ENCODE measurements at regions not wholly inside any gene's neighbourhood (a gene's known extent, or its start where the extent isn't known, plus 50 kb on each side); places are given as distances from the start of the nearest gene placed in this dataset.

DNA sequence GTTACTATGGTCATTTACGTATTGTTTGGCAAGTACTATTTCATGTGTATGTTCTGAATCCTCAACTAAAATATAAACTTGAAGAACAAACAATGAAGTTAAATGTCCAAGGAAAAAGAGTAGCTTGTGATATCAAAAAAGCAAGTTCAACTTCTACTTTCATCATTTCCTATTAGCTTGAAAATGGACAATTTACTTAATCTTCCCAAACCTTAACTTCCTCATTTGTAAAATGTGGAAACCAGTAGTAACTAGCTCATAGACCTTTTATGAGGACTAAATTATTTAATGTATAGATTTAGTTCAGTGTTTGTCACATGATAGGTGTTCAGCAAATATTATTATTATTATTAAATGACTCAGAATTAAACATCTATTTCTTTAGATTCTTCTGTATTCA, 276.8 kb upstream of the TET2 start:
- 85 to 98% (median 90%) methylated on average over 1 of the region's 1 CpG for WGBS, 5 donors

GRCh38 chr4:104870495-104871233, 276.0 kb upstream of the TET2 start:
- intact Hi-C loops (cut with DNase I; ENCODE audit: low total_unique reads) = no loop called here
- Histone ChIP-seq H3K27ac (no peak overlapping the region), H3K9me3 (no peaks in the 10 kb centered on the region), H3K27me3 (replicated peaks in 1 of 7) (no peaks in the 10 kb centered on the region), H3K4me1 (peaks cover 0 to 16% (median 0%) of the 10 kb centered on the region in 6 donors), H3K4me3 (no peak overlapping the region), H3K36me3 (no peaks in the 10 kb centered on the region)
- WGBS, 5 donors = 22 to 48% (median 40%) methylated on average over 2 of the region's 2 CpGs
- DNase-seq = no peak
- TF ChIP-seq, protein P1, sequence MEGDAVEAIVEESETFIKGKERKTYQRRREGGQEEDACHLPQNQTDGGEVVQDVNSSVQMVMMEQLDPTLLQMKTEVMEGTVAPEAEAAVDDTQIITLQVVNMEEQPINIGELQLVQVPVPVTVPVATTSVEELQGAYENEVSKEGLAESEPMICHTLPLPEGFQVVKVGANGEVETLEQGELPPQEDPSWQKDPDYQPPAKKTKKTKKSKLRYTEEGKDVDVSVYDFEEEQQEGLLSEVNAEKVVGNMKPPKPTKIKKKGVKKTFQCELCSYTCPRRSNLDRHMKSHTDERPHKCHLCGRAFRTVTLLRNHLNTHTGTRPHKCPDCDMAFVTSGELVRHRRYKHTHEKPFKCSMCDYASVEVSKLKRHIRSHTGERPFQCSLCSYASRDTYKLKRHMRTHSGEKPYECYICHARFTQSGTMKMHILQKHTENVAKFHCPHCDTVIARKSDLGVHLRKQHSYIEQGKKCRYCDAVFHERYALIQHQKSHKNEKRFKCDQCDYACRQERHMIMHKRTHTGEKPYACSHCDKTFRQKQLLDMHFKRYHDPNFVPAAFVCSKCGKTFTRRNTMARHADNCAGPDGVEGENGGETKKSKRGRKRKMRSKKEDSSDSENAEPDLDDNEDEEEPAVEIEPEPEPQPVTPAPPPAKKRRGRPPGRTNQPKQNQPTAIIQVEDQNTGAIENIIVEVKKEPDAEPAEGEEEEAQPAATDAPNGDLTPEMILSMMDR (IDR thresholded peaks at IDR 0.05 in 8 of 11, conservative IDR thresholded peaks at IDR 0.05 in 3 of 11) = no peak
- TF ChIP-seq POLR2A (IDR thresholded peaks at IDR 0.05) (no peak), POLR2AphosphoS5 (IDR thresholded peaks at IDR 0.05) (no peak)

More for the DNA sequence above, 276.8 kb upstream of the TET2 start:
- Histone ChIP-seq H3K4me1 (peaks cover 0 to 16% (median 0%) of the 10 kb centered on the region in 6 donors), H3K36me3 (no peaks in the 10 kb centered on the region), H3K27me3 (replicated peaks in 1 of 7) (no peaks in the 10 kb centered on the region), H3K27ac (no peak overlapping the region), H3K9me3 (no peaks in the 10 kb centered on the region), H3K4me3 (no peak overlapping the region)
- intact Hi-C loops (cut with DNase I; ENCODE audit: low total_unique reads) = no loop called here
- DNase-seq = no peak
- TF ChIP-seq, protein P1 (IDR thresholded peaks at IDR 0.05 in 8 of 11, conservative IDR thresholded peaks at IDR 0.05 in 3 of 11) = no peak
- TF ChIP-seq POLR2A (IDR thresholded peaks at IDR 0.05) (no peak), POLR2AphosphoS5 (IDR thresholded peaks at IDR 0.05) (no peak)

DNA sequence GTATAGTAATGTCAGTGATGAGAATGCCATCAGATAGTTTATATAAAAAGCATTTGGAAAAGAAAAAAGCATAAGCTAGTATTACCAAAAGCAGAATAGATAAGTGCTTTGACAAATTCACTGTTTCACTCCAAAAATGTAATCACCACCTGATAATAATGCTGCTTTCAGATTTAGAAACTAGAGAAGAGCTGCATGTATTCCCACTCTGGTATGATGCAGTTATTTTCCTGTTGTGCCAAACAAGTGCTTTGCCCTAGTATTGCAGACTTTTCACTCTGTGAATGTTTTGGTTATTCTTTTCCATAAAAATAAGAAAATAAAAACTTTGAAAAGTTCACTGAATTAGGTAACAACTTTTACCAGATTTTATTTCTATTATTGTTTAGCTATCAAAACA, 267.7 kb upstream of the TET2 start:
- no peaks in the 10 kb centered on the region for H3K4me1 ChIP-seq
- intact Hi-C loops (cut with DNase I; ENCODE audit: low total_unique reads) = no loop called here
- no peak overlapping the region for H3K4me3 ChIP-seq
- no peaks in the 10 kb centered on the region for H3K27me3 ChIP-seq (replicated peaks in 1 of 7)
- TF ChIP-seq POLR2AphosphoS5 (IDR thresholded peaks at IDR 0.05) (no peak), POLR2A (IDR thresholded peaks at IDR 0.05) (no peak)
- TF ChIP-seq, protein P1 (IDR thresholded peaks at IDR 0.05 in 8 of 11, conservative IDR thresholded peaks at IDR 0.05 in 3 of 11) = no peak
- no peak overlapping the region for H3K27ac ChIP-seq
- no peaks in the 10 kb centered on the region for H3K9me3 ChIP-seq
- no peaks in the 10 kb centered on the region for H3K36me3 ChIP-seq
- no peak for DNase-seq

DNA sequence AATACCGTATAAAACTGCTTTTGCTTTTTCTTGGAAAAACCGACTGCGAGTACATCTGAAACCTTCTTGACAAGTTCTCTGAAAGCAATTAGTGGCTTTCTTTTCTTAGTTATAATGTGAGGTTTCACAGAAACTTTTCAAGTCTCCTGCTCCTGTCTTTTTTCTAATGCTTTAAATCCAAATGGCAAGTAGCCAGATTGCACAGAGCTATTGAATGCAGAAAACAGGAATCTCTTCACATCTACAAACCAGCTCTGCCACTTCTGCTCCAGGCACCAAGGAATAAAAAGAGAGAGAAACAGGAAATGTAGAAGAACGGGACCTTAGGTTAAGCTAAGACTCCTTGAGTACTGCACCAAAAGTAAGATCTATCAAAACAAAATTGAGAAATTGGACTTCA, 267.3 kb upstream of the TET2 start:
- H3K27me3 ChIP-seq (replicated peaks in 1 of 7) = no peaks in the 10 kb centered on the region
- intact Hi-C loops (cut with DNase I; ENCODE audit: low total_unique reads) = no loop called here
- H3K9me3 ChIP-seq = no peaks in the 10 kb centered on the region
- WGBS, 5 donors = 25 to 39% (median 30%) methylated on average over 4 of the region's 4 CpGs
- H3K36me3 ChIP-seq = no peaks in the 10 kb centered on the region
- no peaks in the 10 kb centered on the region for H3K4me1 ChIP-seq
- no peak overlapping the region for H3K27ac ChIP-seq
- DNase-seq = no peak
- no peak overlapping the region for H3K4me3 ChIP-seq
- TF ChIP-seq POLR2AphosphoS5 (IDR thresholded peaks at IDR 0.05) = no peak
- no peak for TF ChIP-seq POLR2A (IDR thresholded peaks at IDR 0.05)
- TF ChIP-seq, protein P1 (IDR thresholded peaks at IDR 0.05 in 8 of 11, conservative IDR thresholded peaks at IDR 0.05 in 3 of 11) = no peak
